ENCODE measurements at regions not wholly inside any gene's neighbourhood (a gene's known extent, or its start where the extent isn't known, plus 50 kb on each side); places are given as distances from the start of the nearest gene placed in this dataset.

DNA sequence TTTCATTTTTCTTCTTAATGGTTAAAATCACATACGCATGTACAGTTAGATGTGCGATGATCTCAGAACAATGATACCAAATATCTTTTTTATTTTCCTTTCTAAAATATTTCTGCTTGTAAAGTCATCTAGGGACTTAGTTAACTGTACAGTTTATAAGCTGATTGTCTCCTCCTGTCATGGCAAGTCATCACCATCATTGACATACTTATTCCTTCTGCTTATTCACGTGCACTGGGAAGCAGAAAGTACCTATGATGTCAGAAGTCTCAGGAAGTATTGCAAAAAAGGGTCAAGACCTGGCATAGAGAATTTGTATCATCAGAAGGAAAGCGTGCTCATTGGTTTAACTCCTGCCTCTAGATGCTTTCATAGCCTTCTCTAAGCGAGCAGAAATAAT, 154.2 kb downstream of the DSC3 start:
- H3K79me2 ChIP-seq (ENCODE audit: control insufficient read depth, insufficient read depth, low read length, poor library complexity) = no peaks in the 10 kb centered on the region
- H3K4me1 ChIP-seq (ENCODE audit: control insufficient read depth in 1 of 2, insufficient read depth in 2 of 2, low read length in 2 of 2) = no peaks in the 10 kb centered on the region
- no peak overlapping the region for H4K8ac ChIP-seq (ENCODE audit: low read depth, low read length)
- no peak overlapping the region for H3K23ac ChIP-seq (ENCODE audit: low read length)
- no peak overlapping the region for H2AFZ ChIP-seq (ENCODE audit: insufficient read depth, low read length, poor library complexity)
- H2BK12ac ChIP-seq (ENCODE audit: low read length) = no peak overlapping the region
- H3K18ac ChIP-seq (ENCODE audit: low read length) = no peak overlapping the region
- no peak overlapping the region for H3K9ac ChIP-seq (ENCODE audit: low read length)
- no CpG with 5 or more reads among the region's 5 CpGs for WGBS (ENCODE audit: extremely low coverage, insufficient coverage, insufficient read length)
- no peaks in the 10 kb centered on the region for H3K9me3 ChIP-seq (ENCODE audit: insufficient read depth, low read depth, low read length)
- H2AK5ac ChIP-seq (ENCODE audit: low read length) = no peak overlapping the region
- no peak overlapping the region for H2BK120ac ChIP-seq (ENCODE audit: insufficient read depth, low read length, poor library complexity)
- H3K14ac ChIP-seq (ENCODE audit: low read length) = no peak overlapping the region
- no peak overlapping the region for H4K12ac ChIP-seq (ENCODE audit: low read depth, low read length)
- H3K79me1 ChIP-seq (ENCODE audit: low read length) = no peaks in the 10 kb centered on the region
- H3K4ac ChIP-seq (ENCODE audit: low read depth, low read length) = no peak overlapping the region
- no peak overlapping the region for H4K91ac ChIP-seq (ENCODE audit: low read depth, low read length)
- no peak overlapping the region for H3K4me3 ChIP-seq (ENCODE audit: low read depth, low read length)
- no peak for DNase-seq
- H3K27ac ChIP-seq (ENCODE audit: low read depth, low read length) = no peak overlapping the region
- H3K4me2 ChIP-seq (ENCODE audit: low read length) = no peak overlapping the region
- H3K27me3 ChIP-seq (ENCODE audit: insufficient read depth, low read length) = no peaks in the 10 kb centered on the region
- H3K36me3 ChIP-seq (ENCODE audit: control insufficient read depth in 1 of 2, insufficient read depth in 2 of 2, low read length in 2 of 2) = no peaks in the 10 kb centered on the region
- H2BK5ac ChIP-seq (ENCODE audit: low read depth, low read length, poor library complexity) = no peak overlapping the region

DNA sequence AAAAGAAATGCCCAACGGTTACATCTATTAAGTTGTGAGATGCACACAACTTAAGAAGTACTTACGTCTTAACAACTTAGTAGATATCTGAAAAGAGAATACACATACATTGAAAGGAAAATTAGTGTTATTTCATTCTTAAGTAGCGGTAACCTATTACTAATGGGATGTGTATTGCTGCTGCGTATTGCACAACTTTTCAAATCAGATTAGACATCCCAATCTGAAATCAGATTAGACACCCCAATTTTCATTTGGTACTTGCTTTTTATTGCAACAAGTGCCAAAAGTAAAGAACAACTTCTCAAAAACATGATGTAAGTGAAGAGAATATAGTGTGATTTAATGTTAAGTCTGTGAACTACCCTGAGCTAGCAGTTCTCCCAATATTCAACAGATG, 155.5 kb downstream of the DSC3 start:
- Histone ChIP-seq H3K9me3 (ENCODE audit: insufficient read depth, low read depth, low read length) (no peaks in the 10 kb centered on the region), H3K18ac (ENCODE audit: low read length) (no peak overlapping the region), H4K91ac (ENCODE audit: low read depth, low read length) (no peak overlapping the region), H3K4ac (ENCODE audit: low read depth, low read length) (no peak overlapping the region), H2BK12ac (ENCODE audit: low read length) (no peak overlapping the region), H3K4me3 (ENCODE audit: low read depth, low read length) (no peak overlapping the region), H2AK5ac (ENCODE audit: low read length) (no peak overlapping the region), H3K27me3 (ENCODE audit: insufficient read depth, low read length) (no peaks in the 10 kb centered on the region), H4K12ac (ENCODE audit: low read depth, low read length) (no peak overlapping the region), H2BK5ac (ENCODE audit: low read depth, low read length, poor library complexity) (no peak overlapping the region), H3K79me1 (ENCODE audit: low read length) (no peaks in the 10 kb centered on the region), H3K9ac (ENCODE audit: low read length) (no peak overlapping the region), H3K79me2 (ENCODE audit: control insufficient read depth, insufficient read depth, low read length, poor library complexity) (no peaks in the 10 kb centered on the region), H3K4me1 (ENCODE audit: control insufficient read depth in 1 of 2, insufficient read depth in 2 of 2, low read length in 2 of 2) (no peaks in the 10 kb centered on the region), H3K27ac (ENCODE audit: low read depth, low read length) (no peak overlapping the region), H3K23ac (ENCODE audit: low read length) (no peak overlapping the region), H2AFZ (ENCODE audit: insufficient read depth, low read length, poor library complexity) (no peak overlapping the region), H3K14ac (ENCODE audit: low read length) (no peak overlapping the region), H2BK120ac (ENCODE audit: insufficient read depth, low read length, poor library complexity) (no peak overlapping the region), H4K8ac (ENCODE audit: low read depth, low read length) (no peak overlapping the region), H3K36me3 (ENCODE audit: control insufficient read depth in 1 of 2, insufficient read depth in 2 of 2, low read length in 2 of 2) (no peaks in the 10 kb centered on the region), H3K4me2 (ENCODE audit: low read length) (no peak overlapping the region)
- WGBS (ENCODE audit: extremely low coverage, insufficient coverage, insufficient read length) = no CpG with 5 or more reads among the region's 4 CpGs
- DNase-seq = no peak

DNA sequence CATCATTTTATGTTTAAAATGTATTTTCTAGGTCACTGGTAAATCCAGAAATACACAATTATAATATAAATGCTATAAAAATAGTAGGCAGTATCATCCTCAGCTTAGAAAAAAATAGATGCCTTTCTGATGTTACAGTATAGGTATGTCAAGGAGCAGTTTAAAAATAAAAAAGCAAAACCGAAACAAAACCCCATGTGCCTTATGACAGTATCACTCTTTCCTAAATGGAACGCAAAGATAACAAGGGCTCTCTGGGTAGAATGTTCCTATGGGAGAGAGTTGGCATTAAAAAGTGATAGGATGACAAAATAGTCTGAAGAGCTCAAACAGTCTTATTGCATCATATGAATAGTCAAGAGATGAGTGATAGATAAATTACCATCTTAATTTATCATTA, 172.1 kb downstream of the DSC3 start:
- no peak overlapping the region for H2BK12ac ChIP-seq (ENCODE audit: low read length)
- no peak overlapping the region for H2AFZ ChIP-seq (ENCODE audit: insufficient read depth, low read length, poor library complexity)
- H3K4ac ChIP-seq (ENCODE audit: low read depth, low read length) = no peak overlapping the region
- no peak overlapping the region for H3K18ac ChIP-seq (ENCODE audit: low read length)
- no peaks in the 10 kb centered on the region for H3K4me1 ChIP-seq (ENCODE audit: control insufficient read depth in 1 of 2, insufficient read depth in 2 of 2, low read length in 2 of 2)
- H2BK120ac ChIP-seq (ENCODE audit: insufficient read depth, low read length, poor library complexity) = no peak overlapping the region
- no peak overlapping the region for H3K4me2 ChIP-seq (ENCODE audit: low read length)
- H3K14ac ChIP-seq (ENCODE audit: low read length) = no peak overlapping the region
- H2AK5ac ChIP-seq (ENCODE audit: low read length) = no peak overlapping the region
- H3K27me3 ChIP-seq (ENCODE audit: insufficient read depth, low read length) = no peaks in the 10 kb centered on the region
- no peak overlapping the region for H4K8ac ChIP-seq (ENCODE audit: low read depth, low read length)
- H3K27ac ChIP-seq (ENCODE audit: low read depth, low read length) = no peak overlapping the region
- no peak overlapping the region for H4K91ac ChIP-seq (ENCODE audit: low read depth, low read length)
- H3K36me3 ChIP-seq (ENCODE audit: control insufficient read depth in 1 of 2, insufficient read depth in 2 of 2, low read length in 2 of 2) = no peaks in the 10 kb centered on the region
- no CpG with 5 or more reads among the region's 2 CpGs for WGBS (ENCODE audit: extremely low coverage, insufficient coverage, insufficient read length)
- H2BK5ac ChIP-seq (ENCODE audit: low read depth, low read length, poor library complexity) = no peak overlapping the region
- no peak overlapping the region for H3K4me3 ChIP-seq (ENCODE audit: low read depth, low read length)
- no peak for DNase-seq
- no peak overlapping the region for H3K23ac ChIP-seq (ENCODE audit: low read length)
- H3K79me2 ChIP-seq (ENCODE audit: control insufficient read depth, insufficient read depth, low read length, poor library complexity) = no peaks in the 10 kb centered on the region
- no peak overlapping the region for H4K12ac ChIP-seq (ENCODE audit: low read depth, low read length)
- H3K9ac ChIP-seq (ENCODE audit: low read length) = no peak overlapping the region
- no peaks in the 10 kb centered on the region for H3K79me1 ChIP-seq (ENCODE audit: low read length)
- H3K9me3 ChIP-seq (ENCODE audit: insufficient read depth, low read depth, low read length) = no peaks in the 10 kb centered on the region

DNA sequence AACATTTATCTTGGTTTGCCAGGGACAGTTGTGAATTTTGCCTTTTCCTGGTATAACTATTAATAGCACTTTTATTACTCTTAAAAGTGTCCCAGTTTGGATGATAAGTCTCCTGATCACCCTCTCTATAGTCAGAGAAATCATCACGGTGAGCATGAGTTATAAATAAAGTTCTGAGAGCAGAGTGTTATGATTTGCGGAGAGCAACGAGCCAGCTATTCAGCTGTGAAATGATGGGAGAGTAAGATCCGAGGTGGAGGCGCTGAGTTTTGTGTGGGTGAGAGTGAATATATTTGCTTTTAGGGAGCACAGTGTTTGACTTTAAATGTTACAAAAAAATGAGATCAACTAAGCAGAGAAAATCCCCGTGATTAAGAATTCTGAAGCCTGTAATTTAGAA, 179.6 kb downstream of the DSC3 start:
- no peak overlapping the region for H2BK120ac ChIP-seq (ENCODE audit: insufficient read depth, low read length, poor library complexity)
- no peak overlapping the region for H3K4ac ChIP-seq (ENCODE audit: low read depth, low read length)
- no peaks in the 10 kb centered on the region for H3K79me2 ChIP-seq (ENCODE audit: control insufficient read depth, insufficient read depth, low read length, poor library complexity)
- no peak overlapping the region for H3K14ac ChIP-seq (ENCODE audit: low read length)
- no peaks in the 10 kb centered on the region for H3K79me1 ChIP-seq (ENCODE audit: low read length)
- H3K4me1 ChIP-seq (ENCODE audit: control insufficient read depth in 1 of 2, insufficient read depth in 2 of 2, low read length in 2 of 2) = no peaks in the 10 kb centered on the region
- no peak overlapping the region for H3K9ac ChIP-seq (ENCODE audit: low read length)
- H2AFZ ChIP-seq (ENCODE audit: insufficient read depth, low read length, poor library complexity) = no peak overlapping the region
- H3K27ac ChIP-seq (ENCODE audit: low read depth, low read length) = no peak overlapping the region
- H3K9me3 ChIP-seq (ENCODE audit: insufficient read depth, low read depth, low read length) = no peaks in the 10 kb centered on the region
- H2BK12ac ChIP-seq (ENCODE audit: low read length) = no peak overlapping the region
- H3K27me3 ChIP-seq (ENCODE audit: insufficient read depth, low read length) = no peaks in the 10 kb centered on the region
- H4K91ac ChIP-seq (ENCODE audit: low read depth, low read length) = no peak overlapping the region
- no peak overlapping the region for H3K4me3 ChIP-seq (ENCODE audit: low read depth, low read length)
- H3K18ac ChIP-seq (ENCODE audit: low read length) = no peak overlapping the region
- H2AK5ac ChIP-seq (ENCODE audit: low read length) = no peak overlapping the region
- no peak overlapping the region for H4K8ac ChIP-seq (ENCODE audit: low read depth, low read length)
- no peak overlapping the region for H3K23ac ChIP-seq (ENCODE audit: low read length)
- no peak overlapping the region for H2BK5ac ChIP-seq (ENCODE audit: low read depth, low read length, poor library complexity)
- DNase-seq = no peak
- H4K12ac ChIP-seq (ENCODE audit: low read depth, low read length) = no peak overlapping the region
- H3K4me2 ChIP-seq (ENCODE audit: low read length) = no peak overlapping the region
- WGBS (ENCODE audit: extremely low coverage, insufficient coverage, insufficient read length) = no CpG with 5 or more reads among the region's 6 CpGs
- H3K36me3 ChIP-seq (ENCODE audit: control insufficient read depth in 1 of 2, insufficient read depth in 2 of 2, low read length in 2 of 2) = no peaks in the 10 kb centered on the region
